Panc1 (cell line): ENCODE measurements at regions not wholly inside any gene's neighbourhood (a gene's known extent, or its start where the extent isn't known, plus 50 kb on each side); places are given as distances from the start of the nearest gene placed in this dataset.

Experiments
- ATAC-seq: fragments of 200-7000 bp; cut with Tn5 transposase; 2 replicates; pipeline ENCODE4 v1.9.1; 2020; ENCODE audit warnings: mild to moderate bottlenecking, moderate library complexity
- BruUV-seq: library from RNA; stranded (reverse); fragments of 400-500 nt; replicated peaks from 2 replicates; lab custom pipeline; 2021; lab: Mats Ljungman, UMichigan
- CTCF ChIA-PET: fragments of 300-600 bp; sonication (Branson Sonifier 250); formaldehyde crosslinking; loops from one replicate; lab custom pipeline; 2022; ENCODE audit warnings: antibody characterized with exemption; lab: Charles Lee
- POLR2A ChIA-PET: fragments of 300-600 bp; sonication (Branson Sonifier 250); formaldehyde crosslinking; loops from one replicate; lab custom pipeline; 2022; ENCODE audit warnings: antibody characterized with exemption; lab: Charles Lee
- DNase-seq: peaks from one replicate; pipeline ENCODE4 v3.0.0-alpha.2; 2010; ENCODE audit warnings: low read depth, low spot score
- H3K27ac ChIP-seq: 2 replicates; pipeline ENCODE4 v1.5.1; 2011; ENCODE audit warnings: mild to moderate bottlenecking, low read length, inconsistent platforms
- H3K27me3 ChIP-seq: fragments of 200-500 bp; sonication (Bioruptor generic); 2 replicates; pipeline ENCODE4 v1.6.0; 2014; ENCODE audit warnings: low read length, inconsistent platforms; ENCODE audit not compliant: control insufficient read depth, insufficient read depth
- H3K36me3 ChIP-seq: fragments of 200-500 bp; sonication (Bioruptor generic); 2 replicates; pipeline ENCODE4 v1.5.1; 2014; ENCODE audit warnings: inconsistent platforms, mild to moderate bottlenecking, low read length, moderate library complexity; ENCODE audit not compliant: control insufficient read depth, insufficient read depth
- H3K4me1 ChIP-seq: 2 replicates; pipeline ENCODE4 v1.5.1; 2011; ENCODE audit warnings: inconsistent platforms, mild to moderate bottlenecking, low read length, moderate library complexity; ENCODE audit not compliant: control insufficient read depth, insufficient read depth
- H3K4me3 ChIP-seq, 2 experiments: 2 replicates each; pipeline ENCODE4 v1.5.1; 2011 to 2012; ENCODE audit warnings: low read depth in 2 of 2, low read length in 2 of 2, mild to moderate bottlenecking in 2 of 2, inconsistent platforms in 1 of 2, moderate library complexity in 1 of 2
- H3K9me3 ChIP-seq: fragments of 200-500 bp; sonication (Bioruptor generic); 2 replicates; pipeline ENCODE4 v1.5.1; 2014; ENCODE audit warnings: low read depth, mild to moderate bottlenecking, inconsistent platforms, low read length, moderate library complexity; ENCODE audit not compliant: control insufficient read depth, insufficient read depth
- CTCF ChIP-seq: fragments of 450-650 bp; IDR thresholded peaks from 2 replicates; pipeline ENCODE4 v1.5.1; 2017; ENCODE audit warnings: mild to moderate bottlenecking
- POLR2AphosphoS5 ChIP-seq: IDR thresholded peaks from 2 replicates; pipeline ENCODE4 v1.6.1; 2012; ENCODE audit warnings: mild to moderate bottlenecking, low read depth, low read length, moderate library complexity
- REST ChIP-seq, 2 experiments: IDR thresholded peaks; 2 replicates each; pipeline ENCODE4 v1.6.1; 2011 to 2012; ENCODE audit warnings: low read depth in 2 of 2, control low read depth in 1 of 2, low read length in 1 of 2, mild to moderate bottlenecking in 1 of 2, moderate library complexity in 1 of 2; ENCODE audit not compliant: insufficient read depth in 1 of 2
- SIN3A ChIP-seq: IDR thresholded peaks from 2 replicates; pipeline ENCODE4 v1.6.1; 2012; ENCODE audit warnings: low read depth, mild to moderate bottlenecking, low read length, moderate library complexity, borderline replicate concordance; ENCODE audit not compliant: insufficient read depth
- TCF7L2 ChIP-seq: IDR thresholded peaks from 2 replicates; pipeline ENCODE4 v1.6.1; 2011; ENCODE audit warnings: mild to moderate bottlenecking, low read depth, low read length, inconsistent platforms
- in situ Hi-C: cut with HindIII; loops from 2 replicates; pipeline ENCODE4 v1.10.0; 2016; ENCODE audit warnings: low sequenced_read_pairs, low pct_unique_long_range_greater_than_20kb
- intact Hi-C: fragments of 100-400 bp; cut with micrococcal nuclease; formaldehyde crosslinking; loops from one replicate; pipeline ENCODE4 v1.10.0; 2022; ENCODE audit not compliant: unreplicated experiment

GRCh38 chr10:128451879-128452278, 325.7 kb upstream of the MKI67 start:
- H3K4me3 ChIP-seq, result no peak overlapping the region
- intact Hi-C loops (no loop called here), in situ Hi-C loops (no loop called here)
- POLR2A ChIA-PET, result no interaction called here
- no peaks in the 10 kb centered on the region; the same call in 1 of the 2 replicates for H3K27me3 ChIP-seq
- H3K9me3 ChIP-seq, result no peaks in the 10 kb centered on the region
- DNase-seq (no peak), ATAC-seq (no peak)
- TF ChIP-seq TCF7L2, result no peak
- TF ChIP-seq CTCF, result no peak
- no peak for TF ChIP-seq SIN3A
- no peak for TF ChIP-seq REST (IDR thresholded peaks at IDR 0.05; ENCODE audit: insufficient read depth in 1 of 2, low read depth in 2 of 2, low read length in 1 of 2)
- TF ChIP-seq POLR2AphosphoS5, result no peak
- no peaks in the 10 kb centered on the region for H3K4me1 ChIP-seq
- no peak overlapping the region for H3K27ac ChIP-seq
- H3K36me3 ChIP-seq, result no peaks in the 10 kb centered on the region
- CTCF ChIA-PET, result no interaction called here
- no TSS peak for BruUV-seq

- H3K9me3 ChIP-seq, result no peaks in the 10 kb centered on the region
- POLR2A ChIA-PET, result no interaction called here
- CTCF ChIA-PET, result no interaction called here
- H3K27me3 ChIP-seq, result no peaks in the 10 kb centered on the region
- no peaks in the 10 kb centered on the region for H3K4me1 ChIP-seq
- ATAC-seq (no peak), DNase-seq (no peak)
- TF ChIP-seq CTCF, result no peak
- no peak for TF ChIP-seq SIN3A
- TF ChIP-seq TCF7L2, result no peak
- TF ChIP-seq REST (IDR thresholded peaks at IDR 0.05; ENCODE audit: insufficient read depth in 1 of 2, low read depth in 2 of 2, low read length in 1 of 2), result no peak
- no peak for TF ChIP-seq POLR2AphosphoS5
- H3K27ac ChIP-seq, result no peak overlapping the region
- H3K4me3 ChIP-seq, result no peak overlapping the region
- intact Hi-C loops (no loop called here), in situ Hi-C loops (no loop called here)
- no peaks in the 10 kb centered on the region for H3K36me3 ChIP-seq
- BruUV-seq, result no TSS peak
Observed at GRCh38 chr10:128456271-128456670, 330.0 kb upstream of the MKI67 start.
